H1 (cell line): ENCODE measurements at regions not wholly inside any gene's neighbourhood (a gene's known extent, or its start where the extent isn't known, plus 50 kb on each side); places are given as distances from the start of the nearest gene placed in this dataset.

Experiments
- CTCF ChIA-PET: fragments of 300-600 bp; sonication (Branson Sonifier 250); formaldehyde crosslinking; loops from one replicate; lab custom pipeline; 2021; ENCODE audit not compliant: partially characterized antibody; lab: Charles Lee
- POLR2A ChIA-PET: fragments of 300-600 bp; sonication (Branson Sonifier 250); formaldehyde crosslinking; loops from one replicate; lab custom pipeline; 2021; ENCODE audit warnings: inconsistent platforms; ENCODE audit not compliant: partially characterized antibody; lab: Charles Lee
- DNase-seq, 2 experiments: peaks; one replicate each; pipeline versions ENCODE4 v3.0.0 to v3.0.0-alpha.2; 2010 to 2022; ENCODE audit warnings: low spot score in 2 of 2, low read depth in 1 of 2, mixed read lengths in 1 of 2
- FAIRE-seq: peaks from 2 replicates; lab custom pipeline; 2011; peaks lifted over from hg19 to GRCh38; lab: Jason Lieb, UNC
- H2AFZ ChIP-seq: 2 replicates; pipeline ENCODE4 v1.8.1; 2012; ENCODE audit warnings: low read length, inconsistent platforms
- H2AK5ac ChIP-seq: 2 replicates; pipeline ENCODE4 v1.6.1; 2013; ENCODE audit warnings: low read depth, low read length
- H2BK120ac ChIP-seq: replicated peaks from 2 replicates; pipeline ENCODE3; 2013; ENCODE audit warnings: low read depth, low read length, inconsistent platforms
- H2BK12ac ChIP-seq: 2 replicates; pipeline ENCODE4 v1.6.1; 2013; ENCODE audit warnings: low read depth, low read length
- H2BK15ac ChIP-seq: 2 replicates; pipeline ENCODE4 v1.6.1; 2013; ENCODE audit warnings: low read length
- H2BK20ac ChIP-seq: 2 replicates; pipeline ENCODE4 v1.6.1; 2013; ENCODE audit warnings: low read length
- H2BK5ac ChIP-seq: 2 replicates; pipeline ENCODE4 v1.6.1; 2013; ENCODE audit warnings: low read depth, low read length
- H3K14ac ChIP-seq: 2 replicates; pipeline ENCODE4 v1.6.1; 2013; ENCODE audit warnings: inconsistent platforms; ENCODE audit not compliant: insufficient read length
- H3K18ac ChIP-seq: 2 replicates; pipeline ENCODE4 v1.6.1; 2013; ENCODE audit warnings: low read length; ENCODE audit errors: extremely low read depth
- H3K23ac ChIP-seq: 2 replicates; pipeline ENCODE4 v1.6.1; 2013; ENCODE audit warnings: inconsistent platforms; ENCODE audit not compliant: insufficient read length
- H3K23me2 ChIP-seq: 2 replicates; pipeline ENCODE4 v1.6.1; 2013; ENCODE audit warnings: low read depth, low read length
- H3K27ac ChIP-seq: 2 replicates; pipeline ENCODE4 v1.6.1; 2011; ENCODE audit warnings: low read depth, low read length, inconsistent platforms
- H3K27me3 ChIP-seq, 4 experiments: replicated peaks in 1 of 4; 1 replicate in 1 of 4; 2 replicates in 3 of 4; pipeline versions ENCODE4 v1.6.1 to v1.8.1; 2011 to 2013; ENCODE audit warnings: low read length in 3 of 4, mild to moderate bottlenecking in 3 of 4, inconsistent platforms in 2 of 4, mixed read lengths in 2 of 4, moderate library complexity in 1 of 4; ENCODE audit not compliant: control insufficient read depth in 3 of 4, insufficient read depth in 3 of 4; ENCODE audit errors: extremely low read depth in 1 of 4
- H3K36me3 ChIP-seq, 4 experiments: 2 replicates each; pipeline versions ENCODE4 v1.6.1 to v1.8.1; 2011 to 2013; ENCODE audit warnings: mild to moderate bottlenecking in 4 of 4, low read length in 3 of 4, moderate library complexity in 2 of 4, control low read depth in 1 of 4, inconsistent platforms in 1 of 4; ENCODE audit not compliant: insufficient read depth in 4 of 4, control insufficient read depth in 2 of 4
- H3K4ac ChIP-seq: replicated peaks from 2 replicates; pipeline ENCODE3; 2013; ENCODE audit warnings: low read length, low read depth, mixed read lengths, inconsistent platforms; ENCODE audit not compliant: insufficient read length
- H3K4me1 ChIP-seq, 4 experiments: replicated peaks in 1 of 4; 1 replicate in 1 of 4; 2 replicates in 3 of 4; pipeline versions ENCODE4 v1.6.1 to v1.8.1; 2011 to 2013; ENCODE audit warnings: low read length in 3 of 4, inconsistent platforms in 2 of 4, mixed read lengths in 1 of 4; ENCODE audit not compliant: insufficient read depth in 4 of 4, control insufficient read depth in 3 of 4
- H3K4me2 ChIP-seq, 2 experiments: 2 replicates each; pipeline versions ENCODE4 v1.6.1 to v1.8.1; 2011 to 2013; ENCODE audit warnings: low read depth in 2 of 2, low read length in 2 of 2, control low read depth in 1 of 2, inconsistent platforms in 1 of 2, mild to moderate bottlenecking in 1 of 2; ENCODE audit not compliant: insufficient read depth in 1 of 2
- H3K4me3 ChIP-seq, 4 experiments: fragments of 200-600, 300-600 bp in 1 of 4; sonication (generic), shearing (Covaris generic), sonication (Bioruptor Twin) in 1 of 4; 2 replicates each; pipeline versions ENCODE4 v1.5.1 to v1.8.1; 2011 to 2016; ENCODE audit warnings: low read length in 4 of 4, low read depth in 3 of 4, control low read depth in 2 of 4, inconsistent platforms in 2 of 4, mild to moderate bottlenecking in 2 of 4, mixed read lengths in 1 of 4, moderate library complexity in 1 of 4; ENCODE audit not compliant: insufficient read depth in 2 of 4; ENCODE audit errors: extremely low read depth in 1 of 4
- H3K56ac ChIP-seq: replicated peaks from 2 replicates; pipeline ENCODE3; 2013; ENCODE audit warnings: low read depth, mild to moderate bottlenecking, mixed read lengths, low read length, inconsistent platforms; ENCODE audit not compliant: insufficient read length
- H3K79me1 ChIP-seq: 2 replicates; pipeline ENCODE4 v1.6.1; 2013; ENCODE audit warnings: low read depth, low read length, control low read depth
- H3K79me2 ChIP-seq, 2 experiments: 2 replicates each; pipeline versions ENCODE4 v1.6.1 to v1.8.1; 2012 to 2013; ENCODE audit warnings: low read length in 2 of 2, mild to moderate bottlenecking in 2 of 2, inconsistent platforms in 1 of 2; ENCODE audit not compliant: insufficient read depth in 2 of 2, control insufficient read depth in 1 of 2
- H3K9ac ChIP-seq, 4 experiments: replicated peaks in 1 of 4; 1 replicate in 1 of 4; 2 replicates in 3 of 4; pipeline versions ENCODE4 v1.6.1 to v1.8.1; 2011 to 2013; ENCODE audit warnings: low read depth in 3 of 4, low read length in 3 of 4, control low read depth in 2 of 4, mild to moderate bottlenecking in 2 of 4, moderate library complexity in 2 of 4, inconsistent platforms in 1 of 4; ENCODE audit errors: extremely low read depth in 1 of 4
- H3K9me3 ChIP-seq, 2 experiments: 2 replicates each; pipeline versions ENCODE4 v1.6.1 to v1.8.1; 2012 to 2013; ENCODE audit warnings: mild to moderate bottlenecking in 2 of 2, moderate library complexity in 2 of 2, control low read depth in 1 of 2, inconsistent platforms in 1 of 2, low read depth in 1 of 2, low read length in 1 of 2, mixed read lengths in 1 of 2; ENCODE audit not compliant: insufficient read depth in 2 of 2
- H4K20me1 ChIP-seq, 2 experiments: replicated peaks in 1 of 2; 2 replicates each; pipeline versions ENCODE3 to v1.8.1; 2011 to 2013; ENCODE audit warnings: inconsistent platforms in 2 of 2, low read length in 2 of 2, mild to moderate bottlenecking in 1 of 2; ENCODE audit not compliant: insufficient read depth in 2 of 2, control insufficient read depth in 1 of 2
- H4K5ac ChIP-seq: 2 replicates; pipeline ENCODE4 v1.6.1; 2013; ENCODE audit warnings: low read length, low read depth, mixed read lengths, inconsistent platforms; ENCODE audit not compliant: insufficient read length
- H4K8ac ChIP-seq: 2 replicates; pipeline ENCODE4 v1.8.0; 2013; ENCODE audit warnings: mild to moderate bottlenecking, moderate library complexity, low read length, inconsistent platforms; ENCODE audit not compliant: insufficient read depth; ENCODE audit errors: extremely low read depth
- H4K91ac ChIP-seq: replicated peaks from 2 replicates; pipeline ENCODE3; 2013; ENCODE audit warnings: low read length, mixed read lengths, inconsistent platforms; ENCODE audit not compliant: insufficient read length
- ASH2L ChIP-seq: fragments of 200-600, 300-600 bp; sonication (generic); IDR thresholded peaks from one replicate; pipeline ENCODE4 v1.7.1; 2017; ENCODE audit warnings: low read length
- ATF2 ChIP-seq: IDR thresholded peaks from 2 replicates; pipeline ENCODE4 v1.6.1; 2012; ENCODE audit warnings: low read length, inconsistent platforms
- BRCA1 ChIP-seq: IDR thresholded peaks from 2 replicates; pipeline ENCODE4 v1.6.1; 2012; ENCODE audit warnings: low read depth, low read length, improper control_type of control experiment
- E2F6 ChIP-seq: IDR thresholded peaks from 2 replicates; pipeline ENCODE4 v1.6.1; 2012; ENCODE audit warnings: inconsistent platforms
- EZH2 ChIP-seq: fragments of 200-600 bp; sonication (generic); IDR thresholded peaks from 2 replicates; pipeline ENCODE4 v1.7.1; 2012; ENCODE audit warnings: low read depth, mild to moderate bottlenecking, moderate library complexity, low read length, inconsistent platforms; ENCODE audit not compliant: severe bottlenecking
- KDM4A ChIP-seq: IDR thresholded peaks from one replicate; pipeline ENCODE4 v1.7.1; 2012; ENCODE audit warnings: low read depth, mild to moderate bottlenecking, moderate library complexity, low read length, inconsistent platforms; ENCODE audit not compliant: severe bottlenecking
- RNF2 ChIP-seq: fragments of 200-900, 300-1000 bp; sonication (generic); IDR thresholded peaks from 2 replicates; pipeline ENCODE4 v1.7.1; 2016; ENCODE audit warnings: borderline replicate concordance, low read depth, mild to moderate bottlenecking, antibody characterized with exemption, low read length; ENCODE audit not compliant: poor library complexity, severe bottlenecking; ENCODE audit errors: missing control alignments
- SIN3A ChIP-seq, 2 experiments: IDR thresholded peaks in 1 of 2; conservative IDR thresholded peaks in 1 of 2; 2 replicates each; pipeline ENCODE4 v1.6.1; 2011 to 2012; ENCODE audit warnings: low read length in 2 of 2, improper control_type of control experiment in 1 of 2, low read depth in 1 of 2, mild to moderate bottlenecking in 1 of 2
- SIX5 ChIP-seq: IDR thresholded peaks from 2 replicates; pipeline ENCODE4 v1.6.1; 2011; ENCODE audit warnings: mild to moderate bottlenecking, low read depth, low read length
- TAF1 ChIP-seq: IDR thresholded peaks from 2 replicates; pipeline ENCODE4 v1.6.1; 2011; ENCODE audit warnings: mild to moderate bottlenecking, low read depth, low read length
- TBP ChIP-seq: IDR thresholded peaks from 2 replicates; pipeline ENCODE4 v1.6.1; 2011; ENCODE audit warnings: low read depth, low read length, improper control_type of control experiment
- TCF12 ChIP-seq: IDR thresholded peaks from 2 replicates; pipeline ENCODE4 v1.6.1; 2011; ENCODE audit warnings: low read depth, mild to moderate bottlenecking, low read length
- YY1 ChIP-seq: IDR thresholded peaks from 2 replicates; pipeline ENCODE4 v1.6.1; 2011; ENCODE audit warnings: low read depth, mild to moderate bottlenecking, low read length
- WGBS, 2 experiments: shearing (Covaris generic) in 1 of 2; methylation state at CpG; one replicate each; pipeline versions ENCODE4 v1.1.6 to v1.1.7; 2013 to 2015; ENCODE audit warnings: low lambda C conversion rate in 2 of 2, mixed read lengths in 2 of 2, inconsistent platforms in 1 of 2, low coverage in 1 of 2, missing lambda C conversion rate in 1 of 2; ENCODE audit not compliant: insufficient replicate concordance in 2 of 2, insufficient coverage in 1 of 2, insufficient read length in 1 of 2; ENCODE audit errors: extremely low coverage in 1 of 2, missing lambda C conversion rate in 1 of 2; 5-methylcytosine and 5-hydroxymethylcytosine counted together

GRCh38 chr16:35711958-35712357, 2252.5 kb downstream of the TP53TG3F start:
- Histone ChIP-seq H3K9ac (no peak overlapping the region), H3K79me2 (no peaks in the 10 kb centered on the region), H3K36me3 (no peaks in the 10 kb centered on the region), H3K4me3 (no peak overlapping the region), H2BK20ac (no peak overlapping the region), H2BK12ac (no peak overlapping the region), H2BK5ac (no peak overlapping the region), H3K27me3 (no peaks in the 10 kb centered on the region), H3K14ac (no peak overlapping the region), H3K4ac (no peak overlapping the region), H3K4me2 (no peak overlapping the region), H3K4me1 (no peaks in the 10 kb centered on the region), H2AK5ac (no peak overlapping the region), H2BK120ac (no peak overlapping the region), H3K27ac (no peak overlapping the region), H4K8ac (no peak overlapping the region), H2AFZ (no peak overlapping the region), H4K91ac (no peak overlapping the region), H2BK15ac (no peak overlapping the region), H4K20me1 (no peaks in the 10 kb centered on the region), H3K9me3 (peaks cover 26 to 70% of the 10 kb centered on the region in 2 experiments), H3K23me2 (no peaks in the 10 kb centered on the region), H4K5ac (no peak overlapping the region), H3K56ac (no peak overlapping the region), H3K18ac (no peak overlapping the region), H3K23ac (no peak overlapping the region), H3K79me1 (no peaks in the 10 kb centered on the region)
- DNase-seq (no peak), FAIRE-seq (no peak)
- CTCF ChIA-PET, result no interaction called here
- POLR2A ChIA-PET, result no interaction called here
- WGBS, 2 experiments, result 78% methylated on average over 5 of the region's 5 CpGs; no CpG with 5 or more reads in 1 of the 2 experiments
- no peak for TF ChIP-seq YY1
- no peak for TF ChIP-seq TAF1
- no peak for TF ChIP-seq SIX5
- no peak for TF ChIP-seq RNF2
- TF ChIP-seq E2F6, result no peak
- no peak for TF ChIP-seq TBP
- TF ChIP-seq SIN3A (conservative IDR thresholded peaks at IDR 0.05 in 1 of 2, IDR thresholded peaks at IDR 0.05 in 1 of 2; ENCODE audit: low read depth in 1 of 2, low read length in 2 of 2), result no peak
- no peak for TF ChIP-seq EZH2
- no peak for TF ChIP-seq BRCA1
- TF ChIP-seq ATF2, result no peak
- TF ChIP-seq KDM4A, result no peak
- TF ChIP-seq TCF12, result no peak
- TF ChIP-seq ASH2L, result no peak
